ENCODE measurements at regions not wholly inside any gene's neighbourhood (a gene's known extent, or its start where the extent isn't known, plus 50 kb on each side); places are given as distances from the start of the nearest gene placed in this dataset.
"Not testable (repeated sequence)": the region's sequence is repeated elsewhere in the genome, so short reads cannot be mapped to it uniquely, and the experiment has no call there.

GRCh38 chr9:97248252-97248651, 59.2 kb upstream of the CCDC180 start:
- DNase-seq; H3K27ac ChIP-seq (ENCODE audit: low read depth in 2 of 2, low read length in 2 of 2); H3K4me1 ChIP-seq (ENCODE audit: control insufficient read depth in 2 of 3, insufficient read depth in 2 of 3, low read depth in 1 of 3, low read length in 3 of 3); FAIRE-seq; H3K4me3 ChIP-seq (ENCODE audit: low read length in 3 of 3); intact Hi-C loops (cut with DNase I); H3K9me3 ChIP-seq (ENCODE audit: control insufficient read depth in 2 of 3, insufficient read depth in 1 of 3, low read length in 3 of 3); H3K36me3 ChIP-seq (ENCODE audit: control insufficient read depth in 2 of 3, insufficient read depth in 3 of 3, low read length in 3 of 3); H3K27me3 ChIP-seq (ENCODE audit: control insufficient read depth, insufficient read depth, low read length); H3K9ac ChIP-seq (ENCODE audit: low read length in 3 of 3): not testable (repeated sequence)

- intact Hi-C loops (cut with DNase I) = no loop called here
- Histone ChIP-seq H3K27me3 (ENCODE audit: control insufficient read depth, insufficient read depth, low read length) (no peaks in the 10 kb centered on the region), H3K27ac (ENCODE audit: low read depth in 2 of 2, low read length in 2 of 2) (no peak overlapping the region), H3K4me1 (ENCODE audit: control insufficient read depth in 2 of 3, insufficient read depth in 2 of 3, low read depth in 1 of 3, low read length in 3 of 3) (peaks cover 0 to 6% (median 2%) of the 10 kb centered on the region in 3 donors), H3K4me3 (ENCODE audit: low read length in 3 of 3) (no peak overlapping the region), H3K36me3 (ENCODE audit: control insufficient read depth in 2 of 3, insufficient read depth in 3 of 3, low read length in 3 of 3) (peaks cover 0 to 6% (median 0%) of the 10 kb centered on the region in 3 donors), H3K9me3 (ENCODE audit: control insufficient read depth in 2 of 3, insufficient read depth in 1 of 3, low read length in 3 of 3) (no peaks in the 10 kb centered on the region), H3K9ac (ENCODE audit: low read length in 3 of 3) (no peak overlapping the region)
- no peak for TF ChIP-seq CTCF (IDR thresholded peaks at IDR 0.05; ENCODE audit: borderline replicate concordance, extremely low read depth, insufficient read depth)
- no peak for DNase-seq
- FAIRE-seq = no peak
These were observed 63.9 kb upstream of the CCDC180 start for GRCh38 chr9:97243606-97244005.

GRCh38 chr9:97241430-97241829, 66.0 kb upstream of the CCDC180 start:
- H3K9me3 ChIP-seq (ENCODE audit: control insufficient read depth in 2 of 3, insufficient read depth in 1 of 3, low read length in 3 of 3); H3K4me3 ChIP-seq (ENCODE audit: low read length in 3 of 3); FAIRE-seq; H3K9ac ChIP-seq (ENCODE audit: low read length in 3 of 3); H3K4me1 ChIP-seq (ENCODE audit: control insufficient read depth in 2 of 3, insufficient read depth in 2 of 3, low read depth in 1 of 3, low read length in 3 of 3); DNase-seq; H3K27me3 ChIP-seq (ENCODE audit: control insufficient read depth, insufficient read depth, low read length); H3K36me3 ChIP-seq (ENCODE audit: control insufficient read depth in 2 of 3, insufficient read depth in 3 of 3, low read length in 3 of 3); H3K27ac ChIP-seq (ENCODE audit: low read depth in 2 of 2, low read length in 2 of 2); intact Hi-C loops (cut with DNase I): not testable (repeated sequence)

GRCh38 chr9:97237951-97238889, 69.2 kb upstream of the CCDC180 start:
- H3K27ac ChIP-seq (ENCODE audit: low read depth in 2 of 2, low read length in 2 of 2) = peak overlapping the region; percentile 45 to 78
- FAIRE-seq = no peak
- TF ChIP-seq CTCF (IDR thresholded peaks at IDR 0.05; ENCODE audit: borderline replicate concordance, extremely low read depth, insufficient read depth) = no peak
- peak overlapping the region; percentile 84 to 91 (median 87) for H3K4me3 ChIP-seq (ENCODE audit: low read length in 3 of 3)
- peaks cover 0 to 6% (median 2%) of the 10 kb centered on the region in 3 donors for H3K4me1 ChIP-seq (ENCODE audit: control insufficient read depth in 2 of 3, insufficient read depth in 2 of 3, low read depth in 1 of 3, low read length in 3 of 3)
- peak overlapping the region; percentile 54 to 80 (median 72) for H3K9ac ChIP-seq (ENCODE audit: low read length in 3 of 3)
- no peaks in the 10 kb centered on the region for H3K9me3 ChIP-seq (ENCODE audit: control insufficient read depth in 2 of 3, insufficient read depth in 1 of 3, low read length in 3 of 3)
- no peaks in the 10 kb centered on the region for H3K27me3 ChIP-seq (ENCODE audit: control insufficient read depth, insufficient read depth, low read length)
- intact Hi-C loops (cut with DNase I) = no loop called here
- H3K36me3 ChIP-seq (ENCODE audit: control insufficient read depth in 2 of 3, insufficient read depth in 3 of 3, low read length in 3 of 3) = no peaks in the 10 kb centered on the region
- DNase-seq = peak; percentile 90 to 96 (median 93)

Data from kidney (tissue), 13 donors.